Esophagus squamous epithelium (tissue), 4 donors: ENCODE measurements at regions not wholly inside any gene's neighbourhood (a gene's known extent, or its start where the extent isn't known, plus 50 kb on each side); places are given as distances from the start of the nearest gene placed in this dataset.

Source experiments
- POLR2A ChIP-seq, 4 donors: fragments of 450-650 bp; IDR thresholded peaks; one replicate each; pipeline ENCODE4 v1.6.1; 2017; ENCODE audit warnings: antibody characterized with exemption in 4 of 4, mild to moderate bottlenecking in 4 of 4, moderate library complexity in 3 of 4
- TF ChIP-seq, protein P1 (sequence below), 6 experiments: fragments of 450-650 bp in 4 of 6; fragments of 200-600 bp in 2 of 6; sonication (generic) in 2 of 6; IDR thresholded peaks; one replicate each; pipeline ENCODE4 v1.5.1; 2016 to 2019; ENCODE audit warnings: antibody characterized with exemption in 6 of 6, mild to moderate bottlenecking in 4 of 6, moderate library complexity in 4 of 6

DNA sequence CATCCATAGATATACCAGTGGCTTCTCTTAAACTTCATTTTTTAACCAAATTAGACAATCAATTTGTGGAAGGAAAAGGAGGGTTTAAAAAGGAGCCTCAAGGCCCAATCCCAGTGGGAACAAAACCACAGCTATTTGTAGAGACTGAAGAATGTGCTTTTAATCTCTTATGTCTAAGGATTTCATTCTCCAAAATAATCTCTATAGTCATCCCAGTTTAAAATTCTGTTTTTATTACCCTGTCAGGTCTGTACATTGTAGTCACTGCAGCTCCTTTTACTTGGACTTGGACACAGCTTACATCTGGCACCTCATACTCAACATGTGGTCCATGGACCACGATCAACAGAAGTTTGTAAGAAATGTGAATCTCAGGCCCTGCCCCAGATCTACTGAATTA, 152.1 kb upstream of the STMND1 start:
- TF ChIP-seq, protein P1, sequence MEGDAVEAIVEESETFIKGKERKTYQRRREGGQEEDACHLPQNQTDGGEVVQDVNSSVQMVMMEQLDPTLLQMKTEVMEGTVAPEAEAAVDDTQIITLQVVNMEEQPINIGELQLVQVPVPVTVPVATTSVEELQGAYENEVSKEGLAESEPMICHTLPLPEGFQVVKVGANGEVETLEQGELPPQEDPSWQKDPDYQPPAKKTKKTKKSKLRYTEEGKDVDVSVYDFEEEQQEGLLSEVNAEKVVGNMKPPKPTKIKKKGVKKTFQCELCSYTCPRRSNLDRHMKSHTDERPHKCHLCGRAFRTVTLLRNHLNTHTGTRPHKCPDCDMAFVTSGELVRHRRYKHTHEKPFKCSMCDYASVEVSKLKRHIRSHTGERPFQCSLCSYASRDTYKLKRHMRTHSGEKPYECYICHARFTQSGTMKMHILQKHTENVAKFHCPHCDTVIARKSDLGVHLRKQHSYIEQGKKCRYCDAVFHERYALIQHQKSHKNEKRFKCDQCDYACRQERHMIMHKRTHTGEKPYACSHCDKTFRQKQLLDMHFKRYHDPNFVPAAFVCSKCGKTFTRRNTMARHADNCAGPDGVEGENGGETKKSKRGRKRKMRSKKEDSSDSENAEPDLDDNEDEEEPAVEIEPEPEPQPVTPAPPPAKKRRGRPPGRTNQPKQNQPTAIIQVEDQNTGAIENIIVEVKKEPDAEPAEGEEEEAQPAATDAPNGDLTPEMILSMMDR (IDR thresholded peaks at IDR 0.05), result no peak
- no peak for TF ChIP-seq POLR2A (IDR thresholded peaks at IDR 0.05)
